Transverse colon (tissue), 4 donors: ENCODE measurements at regions not wholly inside any gene's neighbourhood (a gene's known extent, or its start where the extent isn't known, plus 50 kb on each side); places are given as distances from the start of the nearest gene placed in this dataset.

Experiments used
- DNase-seq: peaks from one replicate; pipeline ENCODE4 v3.0.0-alpha.2; 2019
- H3K27ac ChIP-seq, 4 donors: fragments of 200-600 bp; sonication (generic); 2 replicates each; pipeline ENCODE4 v1.5.1; 2016 to 2018; ENCODE audit warnings: inconsistent platforms in 4 of 4
- H3K27me3 ChIP-seq: fragments of 200-600 bp; sonication (generic); 2 replicates; pipeline ENCODE4 v1.5.1; 2017; ENCODE audit warnings: inconsistent platforms
- H3K36me3 ChIP-seq, 4 donors: fragments of 200-600 bp; sonication (generic); 2 replicates each; pipeline ENCODE4 v1.5.1; 2017 to 2019; ENCODE audit warnings: inconsistent platforms in 4 of 4
- H3K4me1 ChIP-seq, 4 donors: fragments of 200-600 bp; sonication (generic); 2 replicates each; pipeline ENCODE4 v1.5.1; 2017 to 2020; ENCODE audit warnings: inconsistent platforms in 4 of 4
- H3K4me3 ChIP-seq, 4 donors: fragments of 200-600 bp; sonication (generic); 1 replicate in 1 of 4; 2 replicates in 3 of 4; pipeline versions ENCODE4 v1.5.1 to v1.6.1; 2017 to 2019; ENCODE audit warnings: inconsistent platforms in 4 of 4
- H3K9me3 ChIP-seq, 2 donors: fragments of 200-600 bp; sonication (generic); 2 replicates each; pipeline ENCODE4 v1.5.1; 2017 to 2019; ENCODE audit warnings: inconsistent platforms in 2 of 2
- EP300 ChIP-seq: sonication (generic); formaldehyde crosslinking; IDR thresholded peaks from one replicate; pipeline ENCODE4 v1.6.1; 2017; ENCODE audit warnings: antibody characterized with exemption, low read depth
- POLR2A ChIP-seq: fragments of 450-650 bp; IDR thresholded peaks from one replicate; pipeline ENCODE4 v1.6.1; 2016; ENCODE audit warnings: antibody characterized with exemption, mild to moderate bottlenecking, moderate library complexity
- POLR2AphosphoS5 ChIP-seq, 3 donors: sonication (generic); formaldehyde crosslinking; IDR thresholded peaks; one replicate each; pipeline ENCODE4 v1.6.1; 2016; ENCODE audit warnings: antibody characterized with exemption in 3 of 3
- WGBS, 2 donors: methylation state at CpG; one replicate each; pipeline ENCODE4 v1.1.5; 2018; ENCODE audit warnings: low coverage in 1 of 2; 5-methylcytosine and 5-hydroxymethylcytosine counted together
- in situ Hi-C, 4 donors: fragments of 200-750 bp; cut with MboI; loops; one replicate each; pipeline versions ENCODE4 v1.15.0 to v1.15.1; 2017; ENCODE audit warnings: low sequenced_read_pairs in 3 of 4, low pct_ligation_motif_present in 1 of 4, low pct_unique_long_range_greater_than_20kb in 1 of 4
- intact Hi-C: fragments of 100-400 bp; cut with DNase I; formaldehyde crosslinking; loops from one replicate; pipeline ENCODE4 v1.15.1; 2023; ENCODE audit warnings: low total_unique reads
- TF ChIP-seq, protein P1 (sequence below), 5 experiments: fragments of 200-600 bp in 3 of 5; fragments of 450-650 bp in 2 of 5; sonication (generic) in 3 of 5; IDR thresholded peaks; 1 replicate in 2 of 5; 2 replicates in 3 of 5; pipeline ENCODE4 v1.5.1; 2016 to 2017; ENCODE audit warnings: antibody characterized with exemption in 5 of 5, inconsistent platforms in 3 of 5, mild to moderate bottlenecking in 2 of 5, moderate library complexity in 1 of 5

DNA sequence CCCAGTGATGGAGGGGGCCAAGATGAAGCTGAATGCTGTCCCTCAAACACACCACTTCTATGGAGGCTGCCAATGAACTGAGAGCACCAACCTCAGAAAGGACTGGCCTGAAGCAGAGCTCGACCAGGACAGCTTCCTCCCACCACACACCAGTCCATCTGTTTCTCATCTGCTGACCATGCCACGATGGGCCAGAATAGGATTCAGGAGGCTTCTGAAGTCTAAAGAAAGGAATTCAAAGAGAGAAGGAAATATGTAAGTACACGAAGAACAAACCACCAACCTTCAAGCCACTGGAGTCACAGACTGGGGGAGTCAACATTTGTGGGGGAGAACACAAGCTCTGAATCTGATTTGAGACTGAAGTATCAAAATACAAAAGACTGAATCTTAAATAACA, 157.6 kb upstream of the CCDC68 start:
- DNase-seq: no peak
- Histone ChIP-seq H3K9me3 (no peaks in the 10 kb centered on the region), H3K4me3 (no peak overlapping the region), H3K27me3 (no peaks in the 10 kb centered on the region), H3K4me1 (no peaks in the 10 kb centered on the region), H3K36me3 (no peaks in the 10 kb centered on the region), H3K27ac (no peak overlapping the region)
- TF ChIP-seq EP300 (no peak), POLR2AphosphoS5 (IDR thresholded peaks at IDR 0.05) (no peak), POLR2A (no peak)
- TF ChIP-seq, protein P1, sequence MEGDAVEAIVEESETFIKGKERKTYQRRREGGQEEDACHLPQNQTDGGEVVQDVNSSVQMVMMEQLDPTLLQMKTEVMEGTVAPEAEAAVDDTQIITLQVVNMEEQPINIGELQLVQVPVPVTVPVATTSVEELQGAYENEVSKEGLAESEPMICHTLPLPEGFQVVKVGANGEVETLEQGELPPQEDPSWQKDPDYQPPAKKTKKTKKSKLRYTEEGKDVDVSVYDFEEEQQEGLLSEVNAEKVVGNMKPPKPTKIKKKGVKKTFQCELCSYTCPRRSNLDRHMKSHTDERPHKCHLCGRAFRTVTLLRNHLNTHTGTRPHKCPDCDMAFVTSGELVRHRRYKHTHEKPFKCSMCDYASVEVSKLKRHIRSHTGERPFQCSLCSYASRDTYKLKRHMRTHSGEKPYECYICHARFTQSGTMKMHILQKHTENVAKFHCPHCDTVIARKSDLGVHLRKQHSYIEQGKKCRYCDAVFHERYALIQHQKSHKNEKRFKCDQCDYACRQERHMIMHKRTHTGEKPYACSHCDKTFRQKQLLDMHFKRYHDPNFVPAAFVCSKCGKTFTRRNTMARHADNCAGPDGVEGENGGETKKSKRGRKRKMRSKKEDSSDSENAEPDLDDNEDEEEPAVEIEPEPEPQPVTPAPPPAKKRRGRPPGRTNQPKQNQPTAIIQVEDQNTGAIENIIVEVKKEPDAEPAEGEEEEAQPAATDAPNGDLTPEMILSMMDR (IDR thresholded peaks at IDR 0.05): no peak
- in situ Hi-C loops: loop anchor here in 1 of 4 donors (25.0 kb wide), 1 partner anchor 105 kb away; no protein-coding TSS in a partner anchor
- WGBS, 2 donors: 75 to 78% methylated on average over 2 to 3 of the region's 3 CpGs
- intact Hi-C loops: loop anchor here (10.0 kb wide), 1 partner anchor 1458 kb away; no protein-coding TSS in a partner anchor

DNA sequence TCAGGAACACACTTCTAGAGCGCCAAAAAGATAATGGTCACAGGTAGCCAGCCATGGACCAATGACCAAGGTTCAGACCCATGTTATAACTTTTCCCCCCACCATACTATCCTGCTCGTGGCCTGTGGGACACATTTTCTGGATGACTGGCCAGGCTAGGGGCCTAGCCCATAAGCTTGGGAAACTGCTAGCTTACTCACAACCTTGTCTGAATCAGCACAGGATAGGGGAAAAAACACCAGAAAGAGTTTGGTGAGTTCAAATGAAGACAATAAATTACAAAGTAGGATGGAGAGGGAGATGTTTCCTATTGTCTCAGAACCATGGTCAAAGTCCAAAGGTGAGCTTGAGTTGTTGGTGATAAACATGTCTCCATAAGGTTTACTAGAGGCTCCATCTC, 156.3 kb upstream of the CCDC68 start:
- Histone ChIP-seq H3K27ac (no peak overlapping the region), H3K4me1 (no peaks in the 10 kb centered on the region), H3K27me3 (no peaks in the 10 kb centered on the region), H3K4me3 (no peak overlapping the region), H3K36me3 (no peaks in the 10 kb centered on the region), H3K9me3 (no peaks in the 10 kb centered on the region)
- DNase-seq: no peak
- in situ Hi-C loops (loop anchor here in 1 of 4 donors (25.0 kb wide), 1 partner anchor 103 kb away; no protein-coding TSS in a partner anchor), intact Hi-C loops (loop anchor here (10.0 kb wide), 1 partner anchor 1459 kb away; no protein-coding TSS in a partner anchor)
- TF ChIP-seq, protein P1 (IDR thresholded peaks at IDR 0.05): no peak
- TF ChIP-seq EP300: no peak
- WGBS, 2 donors: 79 to 100% methylated on average over 1 to 2 of the region's 2 CpGs

DNA sequence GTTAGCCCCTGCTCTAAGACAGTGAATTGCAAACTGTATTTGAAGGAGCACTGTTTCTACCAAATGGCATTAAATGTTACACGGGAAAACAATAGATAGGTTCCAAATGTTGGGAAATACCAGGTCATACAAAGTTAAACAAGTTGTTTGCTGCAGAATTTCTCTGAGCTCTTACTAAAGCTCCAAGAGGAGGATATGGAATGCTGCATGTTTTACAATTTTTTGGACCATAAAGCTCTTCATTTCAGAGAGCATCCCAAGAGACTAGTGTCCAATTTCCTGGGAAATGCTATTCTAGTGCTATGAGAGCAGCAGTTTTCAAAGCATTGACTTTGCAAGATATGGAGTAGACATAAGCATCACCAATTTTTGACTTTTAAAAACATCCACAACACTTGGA, 155.6 kb upstream of the CCDC68 start:
- H3K36me3 ChIP-seq: no peaks in the 10 kb centered on the region
- H3K27me3 ChIP-seq: no peaks in the 10 kb centered on the region
- H3K4me3 ChIP-seq: no peak overlapping the region
- WGBS, 2 donors: 43 to 50% methylated on average over 1 of the region's 1 CpG
- H3K9me3 ChIP-seq: no peaks in the 10 kb centered on the region
- no peak for DNase-seq
- no peak for TF ChIP-seq EP300
- TF ChIP-seq POLR2AphosphoS5 (IDR thresholded peaks at IDR 0.05): no peak
- no peak for TF ChIP-seq POLR2A
- TF ChIP-seq, protein P1 (IDR thresholded peaks at IDR 0.05): no peak
- intact Hi-C loops: loop anchor here (10.0 kb wide), 1 partner anchor 1460 kb away; no protein-coding TSS in a partner anchor
- no peaks in the 10 kb centered on the region for H3K4me1 ChIP-seq
- no peak overlapping the region for H3K27ac ChIP-seq
- in situ Hi-C loops: loop anchor here in 1 of 4 donors (25.0 kb wide), 1 partner anchor 103 kb away; no protein-coding TSS in a partner anchor

DNA sequence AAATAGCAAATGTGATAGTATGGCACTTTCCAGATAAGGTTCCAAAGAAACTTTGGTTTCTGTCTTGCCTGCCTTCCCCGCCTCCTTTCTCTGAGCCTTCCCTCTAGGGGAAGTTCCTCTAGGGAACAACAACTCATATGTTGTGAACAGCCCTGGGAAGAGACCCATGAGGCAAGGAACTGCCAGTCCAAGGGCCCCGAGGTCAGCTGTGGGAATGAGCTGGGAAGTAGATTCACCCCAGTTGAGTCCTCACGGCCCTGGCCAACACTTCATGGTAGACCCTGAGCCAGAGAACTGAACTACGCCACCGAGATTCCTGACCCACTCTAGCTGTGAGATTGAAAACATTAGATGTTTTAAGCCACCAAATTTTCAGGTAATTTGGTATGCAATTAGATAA, 154.5 kb upstream of the CCDC68 start:
- in situ Hi-C loops (loop anchor here in 1 of 4 donors (25.0 kb wide), 1 partner anchor 101 kb away; no protein-coding TSS in a partner anchor), intact Hi-C loops (loop anchor here (10.0 kb wide), 1 partner anchor 1461 kb away; no protein-coding TSS in a partner anchor)
- Histone ChIP-seq H3K27me3 (no peaks in the 10 kb centered on the region), H3K4me1 (no peaks in the 10 kb centered on the region), H3K27ac (no peak overlapping the region), H3K36me3 (no peaks in the 10 kb centered on the region), H3K9me3 (no peaks in the 10 kb centered on the region), H3K4me3 (no peak overlapping the region)
- no peak for DNase-seq
- 79 to 100% methylated on average over 3 to 5 of the region's 5 CpGs for WGBS, 2 donors
- TF ChIP-seq POLR2A: no peak
- TF ChIP-seq, protein P1 (IDR thresholded peaks at IDR 0.05): no peak
- TF ChIP-seq EP300: no peak
- no peak for TF ChIP-seq POLR2AphosphoS5 (IDR thresholded peaks at IDR 0.05)
